AG10803 (cell line): ENCODE measurements at regions not wholly inside any gene's neighbourhood (a gene's known extent, or its start where the extent isn't known, plus 50 kb on each side); places are given as distances from the start of the nearest gene placed in this dataset.

Experiments used
- DNase-seq: peaks from one replicate; pipeline ENCODE4 v3.0.0; 2010; ENCODE audit warnings: low read depth
- H3K4me3 ChIP-seq: 2 replicates; pipeline ENCODE4 v1.5.1; 2011; ENCODE audit warnings: mild to moderate bottlenecking, low read length, control low read depth
- CTCF ChIP-seq: conservative IDR thresholded peaks from 2 replicates; pipeline ENCODE4 v1.5.1; 2011; ENCODE audit warnings: mild to moderate bottlenecking, low read length, control low read depth, inconsistent platforms

- DNase-seq, result no peak
- no peak for TF ChIP-seq CTCF
- H3K4me3 ChIP-seq, result no peak overlapping the region
Observed at GRCh38 chr7:70925411-70926115, 206.4 kb upstream of the GALNT17 start.

DNA sequence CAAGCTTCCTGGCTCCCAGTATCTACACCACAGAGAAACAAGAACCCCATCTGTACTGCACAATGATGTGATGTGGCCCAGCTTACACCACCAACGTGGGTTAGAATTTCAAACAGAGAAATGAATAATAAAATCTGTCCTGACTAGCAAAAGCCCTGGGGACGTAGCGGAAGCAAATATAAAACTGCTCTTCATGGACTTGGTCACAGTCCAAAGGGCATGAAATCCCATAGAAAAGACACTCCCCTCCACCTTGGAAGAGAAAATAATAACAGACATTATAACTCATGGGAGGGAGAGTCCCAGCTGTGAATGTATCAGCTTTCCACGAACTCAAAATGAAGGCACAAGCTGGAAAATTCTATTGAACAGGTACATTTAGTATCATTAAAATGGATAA lies 205.3 kb upstream of the GALNT17 start:
- no peak overlapping the region for H3K4me3 ChIP-seq
- no peak for DNase-seq
- no peak for TF ChIP-seq CTCF

- H3K4me3 ChIP-seq, result no peak overlapping the region
- no peak for TF ChIP-seq CTCF
Observed at GRCh38 chr7:70935311-70935710, 196.6 kb upstream of the GALNT17 start.

DNA sequence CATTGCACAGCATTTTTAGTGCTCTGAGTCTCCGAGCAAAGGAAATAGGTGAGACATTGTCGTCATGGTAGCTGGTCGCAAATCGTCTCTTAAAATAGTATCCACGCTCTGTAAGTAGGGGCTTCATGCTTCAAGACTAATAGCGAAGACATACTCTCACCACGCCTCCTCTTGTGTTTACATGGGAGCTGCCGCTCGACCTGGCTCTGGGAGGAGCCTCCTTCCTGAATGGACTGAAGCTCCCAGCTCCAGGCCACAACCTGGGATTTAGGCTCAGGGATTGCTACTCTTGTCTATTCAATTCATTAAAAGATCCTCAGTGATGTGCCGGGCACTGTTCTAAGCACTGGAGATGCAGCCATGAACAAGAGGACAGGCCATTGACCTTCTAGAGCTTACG lies 196.1 kb upstream of the GALNT17 start:
- TF ChIP-seq CTCF, result no peak
- DNase-seq, result no peak

More at GRCh38 chr7:70935311-70935710, 196.6 kb upstream of the GALNT17 start:
- no peak for DNase-seq

DNA sequence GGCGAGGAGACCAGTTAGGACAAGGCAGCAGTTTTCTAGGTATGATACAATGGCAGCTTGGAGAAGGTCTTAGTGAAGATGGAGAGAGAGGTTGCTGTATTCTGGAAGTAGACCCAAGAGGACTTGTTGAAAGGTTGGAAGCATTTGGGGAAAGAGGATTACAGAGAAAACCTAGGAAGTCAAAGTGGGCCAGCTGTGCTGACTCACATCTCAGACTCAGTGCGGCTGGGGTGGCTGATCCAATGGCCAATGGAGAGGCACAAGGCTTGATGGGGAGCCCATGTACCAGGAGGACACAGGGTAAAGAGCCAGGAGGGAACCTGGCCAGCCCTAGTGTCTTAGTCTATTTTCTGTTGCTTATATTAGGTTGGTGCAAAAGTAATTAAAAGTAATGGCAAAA lies 194.5 kb upstream of the GALNT17 start:
- no peak for DNase-seq
- no peak overlapping the region for H3K4me3 ChIP-seq
- TF ChIP-seq CTCF, result no peak

More for the DNA sequence above, 196.1 kb upstream of the GALNT17 start:
- no peak overlapping the region for H3K4me3 ChIP-seq

GRCh38 chr7:70940597-70940996 lies 191.3 kb upstream of the GALNT17 start:
- DNase-seq, result no peak
- TF ChIP-seq CTCF, result no peak
- no peak overlapping the region for H3K4me3 ChIP-seq

DNA sequence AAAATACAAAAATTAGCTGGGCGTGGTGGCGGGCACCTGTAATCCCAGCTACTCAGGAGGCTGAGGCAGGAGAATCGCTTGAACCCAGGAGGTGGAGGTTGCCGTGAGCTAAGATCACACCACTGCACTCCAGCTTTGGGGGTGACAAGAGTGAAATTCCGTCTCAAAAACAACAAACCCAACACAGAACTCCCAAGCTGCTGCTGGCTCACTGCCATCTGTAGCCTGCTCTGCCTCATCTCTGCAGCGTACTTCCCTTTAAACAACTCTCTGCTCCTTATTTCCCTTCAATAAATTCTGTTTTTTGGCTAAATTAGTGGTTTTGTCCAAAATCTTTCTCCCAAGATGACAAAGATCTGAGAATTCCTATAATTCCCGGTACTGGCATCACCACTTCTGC lies 189.2 kb upstream of the GALNT17 start:
- DNase-seq, result no peak
- no peak for TF ChIP-seq CTCF
- H3K4me3 ChIP-seq, result no peak overlapping the region
